NB4 (cell line): ENCODE measurements at regions not wholly inside any gene's neighbourhood (a gene's known extent, or its start where the extent isn't known, plus 50 kb on each side); places are given as distances from the start of the nearest gene placed in this dataset.
"Not testable (repeated sequence)": the region's sequence is repeated elsewhere in the genome, so short reads cannot be mapped to it uniquely, and the experiment has no call there.

Experiments
- DNase-seq: peaks from one replicate; pipeline ENCODE4 v3.0.0; 2010; ENCODE audit warnings: low read depth
- H3K4me3 ChIP-seq: one replicate; pipeline ENCODE4 v1.5.1; 2011; ENCODE audit warnings: mild to moderate bottlenecking, low read depth, low read length, moderate library complexity
- MYC ChIP-seq: IDR thresholded peaks from 2 replicates; pipeline ENCODE4 v1.6.1; 2011; ENCODE audit warnings: low read depth, low read length
- POLR2A ChIP-seq: IDR thresholded peaks from 2 replicates; pipeline ENCODE4 v1.6.1; 2011; ENCODE audit warnings: mild to moderate bottlenecking; ENCODE audit not compliant: insufficient read length; ENCODE audit errors: extremely low read depth
- TF ChIP-seq, protein P1 (sequence below): IDR thresholded peaks from 2 replicates; pipeline ENCODE4 v1.6.1; 2011; ENCODE audit warnings: low read depth, low read length
- TF ChIP-seq, protein P2 (sequence below): IDR thresholded peaks from one replicate; pipeline ENCODE4 v1.5.1; 2012; ENCODE audit warnings: low read depth, low read length

DNA sequence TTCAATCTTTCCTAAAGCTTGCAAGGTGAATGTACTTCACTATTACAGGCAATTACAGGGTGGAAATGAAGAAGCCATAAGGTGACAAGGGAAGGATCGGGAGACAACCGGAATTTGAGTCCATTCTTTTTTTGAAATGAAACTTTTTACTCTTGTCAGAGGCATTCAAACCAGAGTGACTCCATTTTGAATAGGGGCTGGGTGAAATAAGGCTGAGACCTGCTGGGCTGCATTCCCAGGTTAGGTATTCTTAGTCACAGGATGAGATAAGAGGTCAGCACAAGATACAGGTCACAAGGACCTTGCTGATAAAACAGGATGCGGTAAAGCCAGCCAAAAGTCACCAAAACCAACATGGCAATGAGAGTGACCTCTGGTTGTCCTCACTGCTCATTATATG, 363.3 kb downstream of the TYW1 start:
- H3K4me3 ChIP-seq = no peak overlapping the region
- no peak for TF ChIP-seq MYC
- TF ChIP-seq POLR2A = no peak
- TF ChIP-seq, protein P1, sequence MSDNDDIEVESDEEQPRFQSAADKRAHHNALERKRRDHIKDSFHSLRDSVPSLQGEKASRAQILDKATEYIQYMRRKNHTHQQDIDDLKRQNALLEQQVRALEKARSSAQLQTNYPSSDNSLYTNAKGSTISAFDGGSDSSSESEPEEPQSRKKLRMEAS = no peak
- TF ChIP-seq, protein P2, sequence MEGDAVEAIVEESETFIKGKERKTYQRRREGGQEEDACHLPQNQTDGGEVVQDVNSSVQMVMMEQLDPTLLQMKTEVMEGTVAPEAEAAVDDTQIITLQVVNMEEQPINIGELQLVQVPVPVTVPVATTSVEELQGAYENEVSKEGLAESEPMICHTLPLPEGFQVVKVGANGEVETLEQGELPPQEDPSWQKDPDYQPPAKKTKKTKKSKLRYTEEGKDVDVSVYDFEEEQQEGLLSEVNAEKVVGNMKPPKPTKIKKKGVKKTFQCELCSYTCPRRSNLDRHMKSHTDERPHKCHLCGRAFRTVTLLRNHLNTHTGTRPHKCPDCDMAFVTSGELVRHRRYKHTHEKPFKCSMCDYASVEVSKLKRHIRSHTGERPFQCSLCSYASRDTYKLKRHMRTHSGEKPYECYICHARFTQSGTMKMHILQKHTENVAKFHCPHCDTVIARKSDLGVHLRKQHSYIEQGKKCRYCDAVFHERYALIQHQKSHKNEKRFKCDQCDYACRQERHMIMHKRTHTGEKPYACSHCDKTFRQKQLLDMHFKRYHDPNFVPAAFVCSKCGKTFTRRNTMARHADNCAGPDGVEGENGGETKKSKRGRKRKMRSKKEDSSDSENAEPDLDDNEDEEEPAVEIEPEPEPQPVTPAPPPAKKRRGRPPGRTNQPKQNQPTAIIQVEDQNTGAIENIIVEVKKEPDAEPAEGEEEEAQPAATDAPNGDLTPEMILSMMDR = no peak
- DNase-seq = no peak

DNA sequence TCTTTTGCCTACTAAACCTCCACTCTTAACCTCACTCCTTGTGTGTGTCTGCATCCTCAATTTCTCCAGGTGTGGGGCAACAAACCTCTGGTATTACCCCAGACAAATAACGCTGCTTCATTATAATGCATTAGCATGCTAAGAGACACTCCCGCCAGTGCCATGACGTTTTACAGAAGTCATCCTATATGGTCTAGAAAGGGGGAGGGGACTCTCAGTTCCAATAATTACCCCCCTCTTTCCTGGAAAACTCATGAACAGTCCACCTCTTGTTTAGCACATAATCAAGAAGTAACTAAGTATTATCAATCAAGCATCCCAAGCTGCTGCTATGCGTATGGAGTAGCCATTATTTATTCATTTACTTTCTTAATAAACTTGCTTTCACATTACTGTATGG, 364.5 kb downstream of the TYW1 start:
- TF ChIP-seq, protein P2 = no peak
- TF ChIP-seq POLR2A (no peak), MYC (no peak)
- TF ChIP-seq, protein P1 = no peak
- no peak overlapping the region for H3K4me3 ChIP-seq
- no peak for DNase-seq

DNA sequence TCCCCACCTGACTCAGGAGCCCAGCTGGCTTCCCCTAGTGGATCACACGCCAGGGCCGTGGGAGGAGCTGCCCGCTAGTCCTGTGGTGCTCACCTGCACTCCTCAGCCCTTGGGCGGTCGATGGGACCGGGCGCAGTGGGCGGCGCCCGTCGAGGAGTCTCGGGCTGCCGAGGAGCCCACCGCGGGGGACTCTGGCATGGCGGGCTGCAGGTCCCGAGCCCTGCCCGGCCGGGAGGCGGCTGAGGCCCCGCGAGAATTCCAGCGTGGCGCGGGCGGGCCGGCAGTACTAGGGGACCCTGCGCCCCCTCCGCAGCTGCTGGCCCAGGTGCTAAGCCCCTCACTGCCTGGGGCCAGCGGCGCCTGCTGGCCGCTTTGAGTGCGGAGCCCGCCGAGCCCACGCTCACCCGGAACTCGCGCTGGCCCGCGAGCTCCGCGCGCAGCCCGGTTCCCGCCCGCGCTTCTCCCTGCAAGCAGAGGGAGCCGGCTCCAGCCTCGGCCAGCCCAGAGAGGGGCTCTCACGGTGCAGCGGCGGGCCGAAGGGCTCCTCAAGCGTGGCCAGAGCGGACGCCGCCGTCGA, 367.9 kb downstream of the TYW1 start:
- TF ChIP-seq MYC = no peak
- TF ChIP-seq, protein P1 = no peak
- TF ChIP-seq, protein P2 = no peak
- no peak for TF ChIP-seq POLR2A
- DNase-seq = no peak
- H3K4me3 ChIP-seq = no peak overlapping the region

DNA sequence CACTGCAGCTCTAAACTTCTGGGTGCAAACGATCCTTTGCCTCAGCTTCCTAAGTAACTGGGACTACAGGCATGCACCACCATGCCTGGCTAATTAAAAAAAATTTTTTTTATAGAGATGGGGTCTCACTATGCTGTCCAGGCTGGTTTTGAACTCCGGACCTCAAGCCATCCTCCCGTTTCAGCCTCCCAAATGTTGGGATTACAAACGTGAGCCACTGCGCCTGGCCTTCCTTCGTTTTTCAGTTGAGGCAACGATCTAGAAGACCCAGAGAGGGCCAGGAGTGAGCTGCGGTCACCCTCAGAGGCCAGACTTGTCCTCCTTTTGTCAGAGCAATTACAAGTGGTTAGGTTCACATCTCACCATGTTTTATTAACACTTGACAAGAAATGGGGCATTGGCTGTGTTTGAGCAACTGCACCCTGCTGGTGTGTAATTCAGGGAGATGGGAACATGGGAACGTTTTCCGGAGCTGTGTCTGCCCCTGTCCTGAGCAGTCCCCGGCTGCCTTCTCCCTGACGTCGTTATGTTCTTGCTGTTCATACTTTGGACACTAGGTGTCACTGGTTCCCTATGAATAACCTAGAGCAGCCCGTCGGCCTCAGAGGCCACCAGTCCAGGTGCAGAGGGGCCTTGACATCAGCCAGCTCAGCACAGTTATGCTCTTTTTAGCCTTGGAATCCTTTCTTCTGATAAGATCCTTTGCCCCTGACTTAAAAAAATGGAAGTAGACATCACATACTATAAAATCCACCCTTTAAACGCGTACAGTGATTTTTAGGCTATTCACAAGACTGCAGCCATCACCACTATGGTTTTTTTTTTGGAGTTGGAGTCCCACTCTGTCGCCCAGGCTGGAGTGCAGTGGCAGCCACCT, 375.0 kb downstream of the TYW1 start:
- no peak overlapping the region for H3K4me3 ChIP-seq
- TF ChIP-seq, protein P1 = peak; percentile 30; the same call in 1 of the 2 replicates
- TF ChIP-seq POLR2A = no peak
- TF ChIP-seq MYC = no peak
- TF ChIP-seq, protein P2 = peak; percentile 78
- peak; percentile 80 for DNase-seq

DNA sequence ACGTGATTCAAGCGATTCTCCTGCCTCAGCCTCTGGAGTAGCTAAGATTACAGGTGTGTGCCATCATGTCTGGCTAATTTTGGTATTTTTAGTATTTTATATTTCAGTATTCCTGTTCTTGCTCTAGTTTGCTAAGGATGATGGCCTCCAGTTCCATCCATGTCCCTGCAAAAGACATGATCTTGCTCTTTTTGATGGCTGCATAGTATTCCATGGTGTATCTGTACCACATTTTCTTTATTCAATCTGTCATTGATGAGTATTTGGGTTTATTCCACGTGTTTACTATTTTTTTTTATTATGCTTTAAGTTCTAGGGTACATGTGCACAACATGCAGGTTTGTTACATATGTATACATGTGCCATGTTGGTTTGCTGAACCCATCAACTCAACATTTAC, 376.8 kb downstream of the TYW1 start:
- DNase-seq, H3K4me3 ChIP-seq: not testable (repeated sequence)

DNA sequence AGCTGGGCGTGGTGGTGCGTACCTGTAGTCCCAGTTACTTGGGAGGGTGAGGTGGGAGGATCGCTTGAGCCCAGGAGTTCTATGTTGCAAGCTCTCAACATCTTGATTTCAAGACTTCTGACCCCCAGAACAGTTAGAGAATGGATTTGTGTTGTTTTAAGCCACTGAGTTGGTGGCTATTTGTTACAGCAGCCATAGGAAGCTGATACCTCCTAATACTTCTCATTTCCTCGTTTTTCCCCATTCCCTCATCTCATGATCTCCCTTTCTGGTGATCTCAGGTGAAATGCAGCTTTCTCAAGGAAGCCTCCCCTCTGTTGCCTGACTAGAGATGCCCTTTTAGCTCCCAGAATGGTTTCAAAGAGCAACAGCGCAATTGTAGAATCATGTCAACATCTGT, 378.8 kb downstream of the TYW1 start:
- H3K4me3 ChIP-seq = no peak overlapping the region
- TF ChIP-seq MYC (no peak), POLR2A (no peak)
- TF ChIP-seq, protein P2 = no peak
- TF ChIP-seq, protein P1 = no peak
- no peak for DNase-seq
